ENCODE measurements at regions not wholly inside any gene's neighbourhood (a gene's known extent, or its start where the extent isn't known, plus 50 kb on each side); places are given as distances from the start of the nearest gene placed in this dataset.

DNA sequence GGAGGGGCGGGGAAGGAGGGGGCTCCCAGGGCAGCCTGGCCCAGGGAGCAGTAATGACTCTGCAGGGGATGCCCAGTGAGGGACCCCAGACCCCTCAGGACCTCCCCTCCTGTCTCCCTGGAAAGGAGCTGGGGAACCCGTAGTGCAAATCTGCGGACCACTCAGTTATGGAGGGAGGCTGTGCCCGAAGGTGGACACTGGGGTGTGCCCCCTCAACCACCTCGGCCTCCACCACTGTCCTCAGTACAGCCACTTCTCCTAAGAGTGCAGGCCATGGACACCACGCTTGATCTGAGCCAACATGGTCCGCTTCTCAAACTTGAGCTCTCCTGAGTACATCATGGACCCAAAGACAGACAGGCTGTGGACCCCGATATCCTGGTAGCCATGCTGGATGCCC is 378.2 kb upstream of the MAOA start (continued):
- no peak for TF ChIP-seq ETS1 (IDR thresholded peaks at IDR 0.05)
- TF ChIP-seq STAT1 (IDR thresholded peaks at IDR 0.05; ENCODE audit: unreplicated experiment), result no peak
- no peak for TF ChIP-seq EZH2phosphoT487 (IDR thresholded peaks at IDR 0.05; ENCODE audit: unreplicated experiment)

GRCh38 chrX:43278440-43278839 is 377.7 kb upstream of the MAOA start:
- H3F3A ChIP-seq (replicated peaks; ENCODE audit: low read depth), result no peaks in the 10 kb centered on the region
- no peaks in the 10 kb centered on the region for H3K9me2 ChIP-seq (ENCODE audit: insufficient read depth)
- H3K27me3 ChIP-seq (ENCODE audit: insufficient read depth), result no peaks in the 10 kb centered on the region
- peaks cover 17% of the 10 kb centered on the region for H3K9me3 Mint-ChIP-seq
- H3K4me1 Mint-ChIP-seq, result no peaks in the 10 kb centered on the region
- ATAC-seq, result no peak
- no peak overlapping the region for H3K4me3 Mint-ChIP-seq
- no peaks in the 10 kb centered on the region for H3K79me2 ChIP-seq (replicated peaks; ENCODE audit: insufficient read depth)
- DNase-seq (ENCODE audit: low spot score), result no peak
- H3K27ac Mint-ChIP-seq, result no peak overlapping the region
- no peak overlapping the region for H2AFZ ChIP-seq
- H3K27me3 Mint-ChIP-seq (ENCODE audit: insufficient read depth, low read depth, poor library complexity), result no peaks in the 10 kb centered on the region
- no peaks in the 10 kb centered on the region for H3K4me1 ChIP-seq (ENCODE audit: insufficient read depth)
- no peaks in the 10 kb centered on the region for H3K36me3 ChIP-seq (ENCODE audit: insufficient read depth)
- H3K4me3 ChIP-seq, result no peak overlapping the region
- TF ChIP-seq NANOG (IDR thresholded peaks at IDR 0.05; ENCODE audit: borderline replicate concordance), result no peak
- TF ChIP-seq, protein P1, sequence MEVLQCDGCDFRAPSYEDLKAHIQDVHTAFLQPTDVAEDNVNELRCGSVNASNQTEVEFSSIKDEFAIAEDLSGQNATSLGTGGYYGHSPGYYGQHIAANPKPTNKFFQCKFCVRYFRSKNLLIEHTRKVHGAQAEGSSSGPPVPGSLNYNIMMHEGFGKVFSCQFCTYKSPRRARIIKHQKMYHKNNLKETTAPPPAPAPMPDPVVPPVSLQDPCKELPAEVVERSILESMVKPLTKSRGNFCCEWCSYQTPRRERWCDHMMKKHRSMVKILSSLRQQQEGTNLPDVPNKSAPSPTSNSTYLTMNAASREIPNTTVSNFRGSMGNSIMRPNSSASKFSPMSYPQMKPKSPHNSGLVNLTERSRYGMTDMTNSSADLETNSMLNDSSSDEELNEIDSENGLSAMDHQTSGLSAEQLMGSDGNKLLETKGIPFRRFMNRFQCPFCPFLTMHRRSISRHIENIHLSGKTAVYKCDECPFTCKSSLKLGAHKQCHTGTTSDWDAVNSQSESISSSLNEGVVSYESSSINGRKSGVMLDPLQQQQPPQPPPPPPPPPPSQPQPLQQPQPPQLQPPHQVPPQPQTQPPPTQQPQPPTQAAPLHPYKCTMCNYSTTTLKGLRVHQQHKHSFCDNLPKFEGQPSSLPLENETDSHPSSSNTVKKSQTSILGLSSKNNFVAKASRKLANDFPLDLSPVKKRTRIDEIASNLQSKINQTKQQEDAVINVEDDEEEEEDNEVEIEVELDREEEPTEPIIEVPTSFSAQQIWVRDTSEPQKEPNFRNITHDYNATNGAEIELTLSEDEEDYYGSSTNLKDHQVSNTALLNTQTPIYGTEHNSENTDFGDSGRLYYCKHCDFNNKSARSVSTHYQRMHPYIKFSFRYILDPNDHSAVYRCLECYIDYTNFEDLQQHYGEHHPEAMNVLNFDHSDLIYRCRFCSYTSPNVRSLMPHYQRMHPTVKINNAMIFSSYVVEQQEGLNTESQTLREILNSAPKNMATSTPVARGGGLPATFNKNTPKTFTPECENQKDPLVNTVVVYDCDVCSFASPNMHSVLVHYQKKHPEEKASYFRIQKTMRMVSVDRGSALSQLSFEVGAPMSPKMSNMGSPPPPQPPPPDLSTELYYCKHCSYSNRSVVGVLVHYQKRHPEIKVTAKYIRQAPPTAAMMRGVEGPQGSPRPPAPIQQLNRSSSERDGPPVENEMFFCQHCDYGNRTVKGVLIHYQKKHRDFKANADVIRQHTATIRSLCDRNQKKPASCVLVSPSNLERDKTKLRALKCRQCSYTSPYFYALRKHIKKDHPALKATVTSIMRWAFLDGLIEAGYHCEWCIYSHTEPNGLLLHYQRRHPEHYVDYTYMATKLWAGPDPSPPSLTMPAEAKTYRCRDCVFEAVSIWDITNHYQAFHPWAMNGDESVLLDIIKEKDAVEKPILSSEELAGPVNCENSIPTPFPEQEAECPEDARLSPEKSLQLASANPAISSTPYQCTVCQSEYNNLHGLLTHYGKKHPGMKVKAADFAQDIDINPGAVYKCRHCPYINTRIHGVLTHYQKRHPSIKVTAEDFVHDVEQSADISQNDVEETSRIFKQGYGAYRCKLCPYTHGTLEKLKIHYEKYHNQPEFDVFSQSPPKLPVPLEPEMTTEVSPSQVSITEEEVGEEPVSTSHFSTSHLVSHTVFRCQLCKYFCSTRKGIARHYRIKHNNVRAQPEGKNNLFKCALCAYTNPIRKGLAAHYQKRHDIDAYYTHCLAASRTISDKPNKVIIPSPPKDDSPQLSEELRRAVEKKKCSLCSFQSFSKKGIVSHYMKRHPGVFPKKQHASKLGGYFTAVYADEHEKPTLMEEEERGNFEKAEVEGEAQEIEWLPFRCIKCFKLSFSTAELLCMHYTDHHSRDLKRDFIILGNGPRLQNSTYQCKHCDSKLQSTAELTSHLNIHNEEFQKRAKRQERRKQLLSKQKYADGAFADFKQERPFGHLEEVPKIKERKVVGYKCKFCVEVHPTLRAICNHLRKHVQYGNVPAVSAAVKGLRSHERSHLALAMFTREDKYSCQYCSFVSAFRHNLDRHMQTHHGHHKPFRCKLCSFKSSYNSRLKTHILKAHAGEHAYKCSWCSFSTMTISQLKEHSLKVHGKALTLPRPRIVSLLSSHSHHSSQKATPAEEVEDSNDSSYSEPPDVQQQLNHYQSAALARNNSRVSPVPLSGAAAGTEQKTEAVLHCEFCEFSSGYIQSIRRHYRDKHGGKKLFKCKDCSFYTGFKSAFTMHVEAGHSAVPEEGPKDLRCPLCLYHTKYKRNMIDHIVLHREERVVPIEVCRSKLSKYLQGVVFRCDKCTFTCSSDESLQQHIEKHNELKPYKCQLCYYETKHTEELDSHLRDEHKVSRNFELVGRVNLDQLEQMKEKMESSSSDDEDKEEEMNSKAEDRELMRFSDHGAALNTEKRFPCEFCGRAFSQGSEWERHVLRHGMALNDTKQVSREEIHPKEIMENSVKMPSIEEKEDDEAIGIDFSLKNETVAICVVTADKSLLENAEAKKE (CRISPR knock-in tag; IDR thresholded peaks at IDR 0.05), result no peak
- no peak for TF ChIP-seq POLR2AphosphoS5 (IDR thresholded peaks at IDR 0.05; ENCODE audit: low read depth)
- no peak for TF ChIP-seq CREB1 (CRISPR knock-in tag; IDR thresholded peaks at IDR 0.05; ENCODE audit: low read depth)
- TF ChIP-seq REST (IDR thresholded peaks at IDR 0.05; ENCODE audit: unreplicated experiment), result no peak
- TF ChIP-seq ZNF331 (CRISPR knock-in tag; IDR thresholded peaks at IDR 0.05; ENCODE audit: low read depth), result no peak
- no peak for TF ChIP-seq EZH2phosphoT487 (IDR thresholded peaks at IDR 0.05; ENCODE audit: unreplicated experiment)
- no peak for TF ChIP-seq EZH2 (IDR thresholded peaks at IDR 0.05; ENCODE audit: low read depth, unreplicated experiment)
- no peak for TF ChIP-seq ZNF114 (CRISPR knock-in tag; IDR thresholded peaks at IDR 0.05)
- no peak for TF ChIP-seq CTCF (conservative IDR thresholded peaks at IDR 0.05; ENCODE audit: low read depth in 2 of 2)
- H3K4me2 ChIP-seq, result no peak overlapping the region
- peaks cover 13% of the 10 kb centered on the region for H3K36me3 Mint-ChIP-seq (ENCODE audit: low read depth)
- H3K27ac ChIP-seq (ENCODE audit: low read depth), result no peak overlapping the region
- no peaks in the 10 kb centered on the region for H4K20me1 ChIP-seq (replicated peaks; ENCODE audit: insufficient read depth)

All from GM23338 (cell line).